Trophoblast cell (in vitro differentiated cells and primary cell): ENCODE measurements at regions not wholly inside any gene's neighbourhood (a gene's known extent, or its start where the extent isn't known, plus 50 kb on each side); places are given as distances from the start of the nearest gene placed in this dataset.
"Not testable (repeated sequence)": the region's sequence is repeated elsewhere in the genome, so short reads cannot be mapped to it uniquely, and the experiment has no call there.

ENCODE experiments used
- DNase-seq, 2 donors: peaks; one replicate each; pipeline ENCODE4 v3.0.0-alpha.2; 2016
- H2AFZ ChIP-seq: 2 replicates; pipeline ENCODE4 v1.6.1; 2013; ENCODE audit warnings: low read length, moderate library complexity, mild to moderate bottlenecking; ENCODE audit not compliant: insufficient read depth, poor library complexity
- H2AK5ac ChIP-seq: 2 replicates; pipeline ENCODE4 v1.6.1; 2013; ENCODE audit warnings: mild to moderate bottlenecking, low read length
- H2BK120ac ChIP-seq: 2 replicates; pipeline ENCODE4 v1.6.1; 2013; ENCODE audit warnings: low read length, mild to moderate bottlenecking, moderate library complexity; ENCODE audit not compliant: insufficient read depth, poor library complexity
- H2BK12ac ChIP-seq: 2 replicates; pipeline ENCODE4 v1.6.1; 2013; ENCODE audit warnings: mild to moderate bottlenecking, low read length, moderate library complexity
- H2BK5ac ChIP-seq: 2 replicates; pipeline ENCODE4 v1.6.1; 2013; ENCODE audit warnings: low read length, low read depth, moderate library complexity, mild to moderate bottlenecking; ENCODE audit not compliant: poor library complexity
- H3K14ac ChIP-seq: 2 replicates; pipeline ENCODE4 v1.6.1; 2013; ENCODE audit warnings: mild to moderate bottlenecking, low read length
- H3K18ac ChIP-seq: 2 replicates; pipeline ENCODE4 v1.6.1; 2013; ENCODE audit warnings: mild to moderate bottlenecking, low read length
- H3K23ac ChIP-seq: 2 replicates; pipeline ENCODE4 v1.6.1; 2013; ENCODE audit warnings: low read length
- H3K27ac ChIP-seq: 2 replicates; pipeline ENCODE4 v1.5.1; 2013; ENCODE audit warnings: low read depth, mild to moderate bottlenecking, inconsistent platforms, low read length, moderate library complexity
- H3K27me3 ChIP-seq: 2 replicates; pipeline ENCODE4 v1.6.1; 2013; ENCODE audit warnings: inconsistent platforms, mild to moderate bottlenecking, low read length, moderate library complexity; ENCODE audit not compliant: insufficient read depth
- H3K36me3 ChIP-seq, 2 experiments: 1 replicate in 1 of 2; 2 replicates in 1 of 2; pipeline ENCODE4 v1.6.1; 2013; ENCODE audit warnings: low read length in 2 of 2, mild to moderate bottlenecking in 2 of 2, moderate library complexity in 1 of 2; ENCODE audit not compliant: insufficient read depth in 2 of 2, control insufficient read depth in 1 of 2
- H3K4ac ChIP-seq: 2 replicates; pipeline ENCODE4 v1.6.1; 2013; ENCODE audit warnings: low read depth, mild to moderate bottlenecking, low read length, moderate library complexity
- H3K4me1 ChIP-seq, 2 experiments: 1 replicate in 1 of 2; 2 replicates in 1 of 2; pipeline ENCODE4 v1.6.1; 2013; ENCODE audit warnings: low read length in 2 of 2, mild to moderate bottlenecking in 2 of 2, moderate library complexity in 1 of 2; ENCODE audit not compliant: insufficient read depth in 2 of 2, control insufficient read depth in 1 of 2
- H3K4me2 ChIP-seq: 2 replicates; pipeline ENCODE4 v1.6.1; 2013; ENCODE audit warnings: inconsistent platforms, mild to moderate bottlenecking, low read length, moderate library complexity
- H3K4me3 ChIP-seq: 2 replicates; pipeline ENCODE4 v1.5.1; 2013; ENCODE audit warnings: mild to moderate bottlenecking, low read depth, low read length, inconsistent platforms
- H3K79me1 ChIP-seq: one replicate; pipeline ENCODE4 v1.6.1; 2013; ENCODE audit warnings: low read length
- H3K79me2 ChIP-seq: 2 replicates; pipeline ENCODE4 v1.6.1; 2013; ENCODE audit warnings: low read length, mild to moderate bottlenecking; ENCODE audit not compliant: control insufficient read depth, insufficient read depth, poor library complexity
- H3K9ac ChIP-seq: 2 replicates; pipeline ENCODE4 v1.6.1; 2013; ENCODE audit warnings: mild to moderate bottlenecking, low read length
- H3K9me3 ChIP-seq: 2 replicates; pipeline ENCODE4 v1.6.1; 2013; ENCODE audit warnings: low read depth, mild to moderate bottlenecking, control low read depth, inconsistent platforms, low read length; ENCODE audit not compliant: insufficient read depth
- H4K12ac ChIP-seq: 2 replicates; pipeline ENCODE4 v1.6.1; 2013; ENCODE audit warnings: low read depth, mild to moderate bottlenecking, low read length, moderate library complexity
- H4K8ac ChIP-seq: 2 replicates; pipeline ENCODE4 v1.6.1; 2013; ENCODE audit warnings: low read depth, mild to moderate bottlenecking, low read length, moderate library complexity
- H4K91ac ChIP-seq: one replicate; pipeline ENCODE4 v1.6.1; 2013; ENCODE audit warnings: low read depth, mild to moderate bottlenecking, low read length, moderate library complexity
- WGBS: extraction: QIAGEN DNeasy Blood & Tissue Kit; methylation state at CpG from one replicate; pipeline ENCODE4 v1.1.7; 2013; ENCODE audit warnings: missing lambda C conversion rate; ENCODE audit not compliant: insufficient read length, insufficient coverage; ENCODE audit errors: extremely low coverage; 5-methylcytosine and 5-hydroxymethylcytosine counted together

DNA sequence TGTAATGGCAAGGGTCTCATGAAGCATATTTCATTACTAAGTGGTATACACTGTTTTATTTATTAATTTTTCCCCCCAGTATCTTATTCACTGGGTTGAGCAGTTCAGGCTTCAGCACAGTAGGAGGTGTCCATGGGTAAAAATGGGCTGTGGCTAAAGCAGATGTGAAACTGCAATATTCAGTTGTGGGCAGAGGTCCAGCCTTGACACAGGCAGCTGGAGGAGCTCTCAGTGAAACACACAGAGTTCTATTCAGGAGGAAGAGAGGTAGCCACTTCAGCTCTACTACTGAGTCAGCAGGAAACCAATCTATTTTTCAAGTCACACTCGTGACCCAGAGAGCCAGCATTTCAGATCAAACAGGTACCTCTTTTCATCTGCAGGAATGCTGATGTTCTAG is 418.3 kb downstream of the CDH10 start:
- H3K4me3 ChIP-seq = no peak overlapping the region
- H2AFZ ChIP-seq = no peak overlapping the region
- peaks cover 0 to 2% of the 10 kb centered on the region in 2 experiments for H3K36me3 ChIP-seq
- no peak overlapping the region for H2AK5ac ChIP-seq
- H3K4me1 ChIP-seq = peaks cover 0 to 3% of the 10 kb centered on the region in 2 experiments
- H3K18ac ChIP-seq = no peak overlapping the region
- H2BK12ac ChIP-seq = no peak overlapping the region
- peak in 1 of 2 donors; percentile 23 for DNase-seq
- no peak overlapping the region for H3K14ac ChIP-seq
- H2BK5ac ChIP-seq = no peak overlapping the region
- WGBS = no CpG with 5 or more reads among the region's 1 CpG
- H3K9ac ChIP-seq = no peak overlapping the region
- no peak overlapping the region for H3K4me2 ChIP-seq
- no peak overlapping the region for H3K27ac ChIP-seq
- no peak overlapping the region for H4K91ac ChIP-seq
- H3K23ac ChIP-seq = no peak overlapping the region
- no peak overlapping the region for H4K12ac ChIP-seq
- no peak overlapping the region for H3K4ac ChIP-seq
- no peaks in the 10 kb centered on the region for H3K79me2 ChIP-seq
- no peaks in the 10 kb centered on the region for H3K9me3 ChIP-seq
- H3K27me3 ChIP-seq = no peaks in the 10 kb centered on the region
- H3K79me1 ChIP-seq = no peaks in the 10 kb centered on the region
- H4K8ac ChIP-seq = no peak overlapping the region
- H2BK120ac ChIP-seq = no peak overlapping the region

GRCh38 chr5:24227881-24228280 is 416.9 kb downstream of the CDH10 start:
- not testable (repeated sequence) for H3K79me2 ChIP-seq, H3K27me3 ChIP-seq, H2AFZ ChIP-seq, H3K4me3 ChIP-seq, H3K4me2 ChIP-seq, H2BK120ac ChIP-seq, H3K9ac ChIP-seq, H2BK5ac ChIP-seq, H3K9me3 ChIP-seq, H3K36me3 ChIP-seq, H2AK5ac ChIP-seq, H3K4me1 ChIP-seq, H4K91ac ChIP-seq, H3K18ac ChIP-seq, H3K14ac ChIP-seq, H3K79me1 ChIP-seq, H3K23ac ChIP-seq, H3K4ac ChIP-seq, H2BK12ac ChIP-seq, H4K12ac ChIP-seq, H3K27ac ChIP-seq, H4K8ac ChIP-seq
- peak; percentile 58 to 77 for DNase-seq
- no CpG with 5 or more reads among the region's 5 CpGs for WGBS

DNA sequence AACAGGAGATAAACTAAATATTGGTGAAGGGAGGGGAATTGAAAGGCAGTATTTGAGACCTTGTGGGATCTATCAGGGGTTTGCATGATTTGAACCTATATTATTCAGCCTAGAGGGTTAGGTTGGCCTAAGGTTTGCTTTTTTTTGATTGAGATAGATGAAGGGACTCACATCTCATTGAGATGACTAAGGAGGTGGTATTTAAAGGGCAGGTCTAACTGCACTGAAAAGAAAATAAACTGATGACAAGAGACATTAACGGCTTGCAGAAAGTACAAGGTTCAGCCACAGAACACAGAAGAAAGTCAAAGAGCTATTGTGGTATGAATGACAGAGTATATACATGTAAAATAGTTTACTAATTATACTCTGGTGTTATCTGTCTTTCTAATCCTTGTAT is 412.7 kb downstream of the CDH10 start:
- Histone ChIP-seq H3K9ac (no peak overlapping the region), H3K27me3 (no peaks in the 10 kb centered on the region), H2AFZ (no peak overlapping the region), H4K8ac (no peak overlapping the region), H3K4me2 (no peak overlapping the region), H2BK12ac (no peak overlapping the region), H4K91ac (no peak overlapping the region), H4K12ac (no peak overlapping the region), H3K4me1 (peaks cover 0 to 3% of the 10 kb centered on the region in 2 experiments), H3K18ac (no peak overlapping the region), H3K36me3 (peaks cover 0 to 2% of the 10 kb centered on the region in 2 experiments), H3K9me3 (no peaks in the 10 kb centered on the region), H3K4ac (no peak overlapping the region), H3K79me2 (no peaks in the 10 kb centered on the region), H2BK120ac (no peak overlapping the region), H3K14ac (no peak overlapping the region), H2AK5ac (no peak overlapping the region), H3K23ac (no peak overlapping the region), H3K79me1 (no peaks in the 10 kb centered on the region), H3K27ac (no peak overlapping the region), H2BK5ac (no peak overlapping the region), H3K4me3 (no peak overlapping the region)
- WGBS = no CpG with 5 or more reads among the region's 1 CpG
- no peak for DNase-seq

- Histone ChIP-seq H3K9ac (no peak overlapping the region), H2BK12ac (no peak overlapping the region), H3K27me3 (no peaks in the 10 kb centered on the region), H4K91ac (no peak overlapping the region), H4K12ac (no peak overlapping the region), H3K18ac (no peak overlapping the region), H3K79me2 (no peaks in the 10 kb centered on the region), H3K36me3 (peaks cover 0 to 2% of the 10 kb centered on the region in 2 experiments), H3K79me1 (no peaks in the 10 kb centered on the region), H3K27ac (no peak overlapping the region), H2AK5ac (no peak overlapping the region), H3K4me2 (no peak overlapping the region), H3K4me3 (no peak overlapping the region), H3K4me1 (peaks cover 0 to 3% of the 10 kb centered on the region in 2 experiments), H4K8ac (no peak overlapping the region), H2BK120ac (no peak overlapping the region), H3K14ac (no peak overlapping the region), H2BK5ac (no peak overlapping the region), H3K4ac (no peak overlapping the region), H3K23ac (no peak overlapping the region), H3K9me3 (no peaks in the 10 kb centered on the region), H2AFZ (no peak overlapping the region)
- no peak for DNase-seq
- WGBS = no CpG with 5 or more reads among the region's 4 CpGs
These were observed 411.8 kb downstream of the CDH10 start for GRCh38 chr5:24232929-24233498.
